GM12878 (cell line): ENCODE measurements at regions not wholly inside any gene's neighbourhood (a gene's known extent, or its start where the extent isn't known, plus 50 kb on each side); places are given as distances from the start of the nearest gene placed in this dataset.

Source experiments
- ATAC-seq: fragments of 200-7000 bp; cut with Tn5 transposase; 3 replicates; pipeline ENCODE4 v1.9.1; 2020; ENCODE audit warnings: mild to moderate bottlenecking, moderate library complexity
- BruUV-seq: library from RNA; stranded (reverse); fragments of 400-500 nt; replicated peaks from 2 replicates; lab custom pipeline; 2021; lab: Mats Ljungman, UMichigan
- CTCF ChIA-PET: fragments of 300-600 bp; sonication (Branson Sonifier 250); formaldehyde crosslinking; extraction: SDS; loops from one replicate; lab custom pipeline; 2021; ENCODE audit warnings: inconsistent platforms; lab: Yijun Ruan, JAX
- POLR2A ChIA-PET: fragments of 350-600 bp; formaldehyde crosslinking; extraction: SDS; loops from one replicate; lab custom pipeline; 2021; ENCODE audit warnings: inconsistent platforms; lab: Charles Lee
- RAD21 ChIA-PET: fragments of 300-600 bp; sonication (Branson Sonifier 250); formaldehyde crosslinking; loops from one replicate; lab custom pipeline; 2023; ENCODE audit warnings: antibody characterized with exemption; ENCODE audit not compliant: unreplicated experiment; lab: Charles Lee
- SMC1A ChIA-PET: fragments of 300-600 bp; sonication (Branson Sonifier 250); formaldehyde crosslinking; loops from one replicate; lab custom pipeline; 2023; ENCODE audit not compliant: unreplicated experiment, uncharacterized antibody; lab: Charles Lee
- DNase-seq: peaks from one replicate; pipeline ENCODE4 v3.0.0-alpha.2; 2011; ENCODE audit warnings: low read depth, low spot score
- FAIRE-seq: peaks from 3 replicates; lab custom pipeline; 2011; peaks lifted over from hg19 to GRCh38; lab: Jason Lieb, UNC
- H2AFZ ChIP-seq: 2 replicates; pipeline ENCODE4 v1.6.0; 2011; ENCODE audit warnings: low read depth, low read length, control low read depth; ENCODE audit not compliant: control insufficient read depth
- H3K27ac ChIP-seq: 2 replicates; pipeline ENCODE4 v1.5.1; 2011; ENCODE audit warnings: control low read depth; ENCODE audit not compliant: control insufficient read depth, insufficient read depth
- H3K27me3 ChIP-seq, 2 experiments: replicated peaks in 1 of 2; 2 replicates each; pipeline versions ENCODE4 v1.6.0 to v1.6.1; 2011; ENCODE audit warnings: low read length in 1 of 2; ENCODE audit not compliant: control insufficient read depth in 2 of 2, insufficient read depth in 2 of 2
- H3K36me3 ChIP-seq, 2 experiments: 2 replicates each; pipeline ENCODE4 v1.5.1; 2011; ENCODE audit warnings: low read length in 1 of 2; ENCODE audit not compliant: control insufficient read depth in 2 of 2, insufficient read depth in 2 of 2
- H3K4me1 ChIP-seq: 2 replicates; pipeline ENCODE4 v1.6.1; 2011; ENCODE audit warnings: mild to moderate bottlenecking, low read length, moderate library complexity, mixed read lengths; ENCODE audit not compliant: control insufficient read depth, insufficient read depth
- H3K4me2 ChIP-seq: 2 replicates; pipeline ENCODE4 v1.6.0; 2011; ENCODE audit warnings: control low read depth; ENCODE audit not compliant: control insufficient read depth, insufficient read depth
- H3K4me3 ChIP-seq: fragments of 200-600 bp; sonication (generic); 2 replicates; pipeline ENCODE4 v1.5.1; 2016
- H3K79me2 ChIP-seq: 2 replicates; pipeline ENCODE4 v1.6.0; 2011; ENCODE audit warnings: low read length; ENCODE audit not compliant: control insufficient read depth, insufficient read depth
- H3K9ac ChIP-seq: 2 replicates; pipeline ENCODE4 v1.8.0; 2011; ENCODE audit warnings: low read length, control low read depth, mixed read lengths; ENCODE audit not compliant: control insufficient read depth, insufficient read depth
- H3K9me3 ChIP-seq: replicated peaks from 3 replicates; pipeline ENCODE4 v1.5.1; 2011; ENCODE audit warnings: mild to moderate bottlenecking, low read length; ENCODE audit not compliant: control insufficient read depth, insufficient read depth
- H4K20me1 ChIP-seq: 2 replicates; pipeline ENCODE4 v1.6.0; 2011; ENCODE audit not compliant: control insufficient read depth, insufficient read depth
- FOS ChIP-seq: IDR thresholded peaks from 3 replicates; pipeline ENCODE4 v1.6.1; 2011; ENCODE audit warnings: borderline replicate concordance; ENCODE audit not compliant: insufficient read length; ENCODE audit errors: extremely low read depth
- IRF3 ChIP-seq: fragments of 450-650 bp; IDR thresholded peaks from 2 replicates; pipeline ENCODE4 v1.6.1; 2014; ENCODE audit warnings: mild to moderate bottlenecking
- NR2C2 ChIP-seq: IDR thresholded peaks from 2 replicates; pipeline ENCODE4 v1.6.1; 2011; ENCODE audit warnings: borderline replicate concordance, low read depth; ENCODE audit not compliant: control insufficient read depth, insufficient read length
- PRDM15 ChIP-seq: fragments of 450-650 bp; formaldehyde crosslinking; IDR thresholded peaks from 2 replicates; pipeline ENCODE4 v1.4.0; 2020; ENCODE audit warnings: mild to moderate bottlenecking, moderate library complexity
- SMC3 ChIP-seq: IDR thresholded peaks from 2 replicates; pipeline ENCODE4 v1.6.1; 2011; ENCODE audit warnings: low read length, improper control_type of control experiment, borderline replicate concordance
- STAT3 ChIP-seq: IDR thresholded peaks from 2 replicates; pipeline ENCODE4 v1.6.1; 2011; ENCODE audit warnings: low read depth, low read length, improper control_type of control experiment
- SUZ12 ChIP-seq: fragments of 200-600 bp; sonication (generic); IDR thresholded peaks from one replicate; pipeline ENCODE4 v1.6.1; 2018; ENCODE audit warnings: antibody characterized with exemption, mild to moderate bottlenecking; ENCODE audit not compliant: unreplicated experiment
- YY1 ChIP-seq: IDR thresholded peaks from 2 replicates; pipeline ENCODE4 v1.6.1; 2011; ENCODE audit warnings: low read depth, mild to moderate bottlenecking, low read length
- WGBS: methylation state at CpG from one replicate; pipeline ENCODE4 v1.1.6; 2016; ENCODE audit warnings: low lambda C conversion rate; ENCODE audit not compliant: insufficient replicate concordance, insufficient coverage; ENCODE audit errors: missing lambda C conversion rate; 5-methylcytosine and 5-hydroxymethylcytosine counted together
- in situ Hi-C: fragments of 300-500 bp; cut with MboI; formaldehyde crosslinking; loops from 9 replicates; pipeline ENCODE4 v1.14.3; 2018; ENCODE audit warnings: mixed read lengths
- intact Hi-C: fragments of 100-400 bp; cut with micrococcal nuclease; formaldehyde crosslinking; loops from one replicate; pipeline ENCODE4 v1.14.2; 2022; ENCODE audit not compliant: unreplicated experiment

GRCh38 chr3:181383201-181383600 lies 328.5 kb upstream of the SOX2 start:
- CTCF ChIA-PET = no interaction called here

More at GRCh38 chr3:181383201-181383600, 328.5 kb upstream of the SOX2 start:
- DNase-seq (no peak), FAIRE-seq (no peak), ATAC-seq (no peak)
- H4K20me1 ChIP-seq = no peaks in the 10 kb centered on the region
- H3K4me3 ChIP-seq = no peak overlapping the region
- no peaks in the 10 kb centered on the region for H3K9me3 ChIP-seq
- POLR2A ChIA-PET = no interaction called here
- WGBS = 44% methylated on average over 7 of the region's 7 CpGs
- H3K4me1 ChIP-seq = no peaks in the 10 kb centered on the region
- H3K27me3 ChIP-seq = no peaks in the 10 kb centered on the region
- in situ Hi-C loops = no loop called here
- H3K79me2 ChIP-seq = no peaks in the 10 kb centered on the region
- H2AFZ ChIP-seq = no peak overlapping the region
- no peak overlapping the region for H3K4me2 ChIP-seq
- no TSS peak for BruUV-seq
- intact Hi-C loops = no loop called here
- TF ChIP-seq FOS = no peak
- no peak for TF ChIP-seq NR2C2
- TF ChIP-seq YY1 = no peak
- TF ChIP-seq IRF3 = no peak
- TF ChIP-seq SUZ12 = no peak
- no peak for TF ChIP-seq PRDM15 (CRISPR knock-in tag)
- no peak for TF ChIP-seq SMC3
- no peak for TF ChIP-seq STAT3
- RAD21 ChIA-PET = no interaction called here
- no peak overlapping the region for H3K27ac ChIP-seq
- H3K9ac ChIP-seq = no peak overlapping the region
- H3K36me3 ChIP-seq = no peaks in the 10 kb centered on the region
- SMC1A ChIA-PET = no interaction called here
